NCI-H187 treated with DMSO at 0.1 percent for 48 hours (cell line): ENCODE measurements at regions not wholly inside any gene's neighbourhood (a gene's known extent, or its start where the extent isn't known, plus 50 kb on each side); places are given as distances from the start of the nearest gene placed in this dataset.
"Not testable (repeated sequence)": the region's sequence is repeated elsewhere in the genome, so short reads cannot be mapped to it uniquely, and the experiment has no call there.

Source experiments
- DNase-seq: peaks from one replicate; lab custom pipeline; 2025; lab: John Stamatoyannopoulos, UW

GRCh38 chr5:125863579-125863978 is 559.6 kb upstream of the GRAMD2B start:
- DNase-seq = no peak

DNA sequence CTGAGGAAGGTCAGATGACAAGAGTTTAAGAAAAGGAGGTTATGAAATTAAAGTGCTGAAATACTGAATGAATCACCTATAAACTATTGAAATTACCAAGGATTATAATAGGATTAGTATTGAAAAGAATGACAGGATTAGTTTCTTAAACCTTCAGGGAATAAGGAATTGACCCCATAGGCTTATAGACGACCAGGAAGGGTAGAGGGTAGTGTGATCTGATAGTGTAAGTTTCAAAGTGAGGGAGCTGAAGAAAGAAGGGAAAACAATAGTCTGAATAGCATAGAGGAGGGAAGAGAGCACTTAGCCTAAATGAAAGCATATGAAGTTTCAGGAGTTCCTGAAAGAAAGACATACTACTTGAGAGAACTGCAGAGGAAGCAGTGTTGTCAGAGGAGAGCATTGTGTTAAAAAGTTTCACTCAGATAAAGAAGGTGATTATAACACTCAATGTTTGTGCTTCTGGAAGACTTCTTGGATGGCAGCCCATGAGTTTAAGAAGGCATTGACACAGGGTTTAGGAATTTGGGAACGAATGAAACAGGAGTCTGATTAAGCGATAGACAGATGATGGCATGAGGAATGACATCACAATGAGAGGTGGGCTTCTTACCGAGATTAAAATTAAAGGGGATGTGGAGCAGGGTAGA is 557.9 kb upstream of the GRAMD2B start:
- no peak for DNase-seq

DNA sequence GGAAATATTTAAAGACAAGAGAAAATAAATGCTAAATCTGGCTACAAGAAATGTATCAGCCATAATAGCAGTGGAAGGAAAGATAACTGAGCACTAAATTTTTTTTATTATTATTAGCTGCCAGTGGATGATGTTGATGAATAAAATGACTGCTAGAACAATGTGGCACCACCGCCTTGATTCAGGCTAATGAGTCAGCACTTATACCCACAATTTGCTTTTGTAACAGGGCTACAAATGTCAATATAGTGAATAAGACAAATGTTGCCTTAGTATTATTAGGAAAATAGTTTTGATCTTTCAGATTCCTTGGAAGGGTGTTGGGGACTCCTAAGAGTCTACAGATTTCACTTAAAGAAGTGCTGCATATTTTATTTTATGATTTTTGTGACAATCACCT is 555.2 kb upstream of the GRAMD2B start:
- no peak for DNase-seq

DNA sequence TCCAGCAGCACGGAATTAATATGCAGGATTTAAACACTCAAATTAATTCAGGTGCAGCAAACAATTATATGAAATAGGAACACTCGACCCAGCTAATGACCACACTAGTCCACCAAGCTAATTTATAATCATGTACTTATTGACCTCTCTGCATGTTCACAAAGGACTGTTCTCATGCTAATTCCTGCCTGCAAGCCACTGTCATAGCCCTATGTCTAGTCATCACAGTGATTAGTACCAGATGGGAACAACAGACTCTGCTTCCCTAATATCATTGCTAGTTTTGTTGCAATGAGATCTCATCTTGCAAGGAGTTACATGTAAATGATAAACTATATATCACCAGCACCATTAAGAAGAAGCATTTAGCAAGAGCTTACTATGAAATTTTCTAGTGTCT is 553.0 kb upstream of the GRAMD2B start:
- no peak for DNase-seq

- no peak for DNase-seq
Observed at GRCh38 chr5:125874057-125874456, 549.2 kb upstream of the GRAMD2B start.

DNA sequence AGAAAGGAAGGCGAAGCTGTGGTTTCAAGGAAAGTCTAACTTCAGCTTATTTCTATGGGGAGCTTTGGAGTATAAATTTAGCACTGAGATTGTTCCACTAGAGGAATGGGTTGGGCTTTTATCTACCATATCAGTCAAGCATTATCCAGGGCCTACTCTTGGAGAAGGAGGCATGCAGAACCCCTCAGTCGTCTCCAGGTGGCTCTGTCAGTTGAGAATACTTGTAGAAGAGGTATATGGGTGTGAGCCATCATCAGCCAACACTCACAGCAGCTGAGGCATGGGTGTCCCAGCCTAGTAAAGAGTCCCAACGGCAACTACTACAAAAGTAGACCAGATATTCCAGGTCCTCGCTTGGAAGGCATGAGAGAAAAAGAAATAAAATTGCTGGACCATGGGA is 548.5 kb upstream of the GRAMD2B start:
- DNase-seq = no peak

- DNase-seq = no peak
Observed at GRCh38 chr5:125877248-125877647, 546.0 kb upstream of the GRAMD2B start.

DNA sequence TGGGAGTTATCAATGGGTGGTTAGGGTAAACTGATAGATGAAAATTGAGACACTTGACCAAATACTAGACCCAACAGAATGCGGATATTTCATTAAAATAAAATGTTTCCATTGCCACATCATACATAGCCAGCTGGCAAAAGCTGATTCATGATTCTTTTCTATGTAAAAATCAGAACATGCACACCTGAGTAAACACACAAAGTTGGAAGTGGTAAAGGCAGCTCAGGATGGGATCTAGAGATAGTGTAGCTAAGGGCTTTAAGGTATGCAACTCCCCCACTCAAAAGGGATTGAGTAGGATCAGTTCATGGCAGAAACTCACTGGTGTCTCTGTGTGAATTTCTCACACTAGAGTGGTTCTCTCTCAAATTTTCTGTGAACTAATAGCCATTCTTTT is 541.1 kb upstream of the GRAMD2B start:
- DNase-seq = no peak

GRCh38 chr5:125883223-125883622 is 540.0 kb upstream of the GRAMD2B start:
- DNase-seq = no peak

GRCh38 chr5:125888358-125888757 is 534.9 kb upstream of the GRAMD2B start:
- DNase-seq = no peak

DNA sequence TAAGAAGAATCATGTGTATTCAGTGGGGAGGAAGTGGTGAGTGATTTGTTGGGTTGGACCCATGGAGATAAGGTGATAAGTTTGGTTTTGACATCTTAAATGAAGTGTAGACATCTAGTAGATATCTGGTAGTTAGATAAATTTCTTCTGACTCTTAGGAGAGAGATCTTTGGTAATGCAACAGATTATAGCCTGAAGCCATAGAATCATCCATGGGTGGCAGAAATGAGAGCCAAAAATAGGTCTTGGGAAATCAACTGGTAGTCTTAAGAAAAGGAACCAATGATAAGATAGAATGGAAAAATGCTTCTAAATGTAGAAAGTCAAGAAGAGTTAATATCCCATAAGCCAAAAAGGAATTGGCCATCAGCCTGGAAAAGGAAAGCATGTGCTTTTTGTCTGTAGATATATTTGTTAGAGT is 532.7 kb upstream of the GRAMD2B start:
- DNase-seq = no peak

DNA sequence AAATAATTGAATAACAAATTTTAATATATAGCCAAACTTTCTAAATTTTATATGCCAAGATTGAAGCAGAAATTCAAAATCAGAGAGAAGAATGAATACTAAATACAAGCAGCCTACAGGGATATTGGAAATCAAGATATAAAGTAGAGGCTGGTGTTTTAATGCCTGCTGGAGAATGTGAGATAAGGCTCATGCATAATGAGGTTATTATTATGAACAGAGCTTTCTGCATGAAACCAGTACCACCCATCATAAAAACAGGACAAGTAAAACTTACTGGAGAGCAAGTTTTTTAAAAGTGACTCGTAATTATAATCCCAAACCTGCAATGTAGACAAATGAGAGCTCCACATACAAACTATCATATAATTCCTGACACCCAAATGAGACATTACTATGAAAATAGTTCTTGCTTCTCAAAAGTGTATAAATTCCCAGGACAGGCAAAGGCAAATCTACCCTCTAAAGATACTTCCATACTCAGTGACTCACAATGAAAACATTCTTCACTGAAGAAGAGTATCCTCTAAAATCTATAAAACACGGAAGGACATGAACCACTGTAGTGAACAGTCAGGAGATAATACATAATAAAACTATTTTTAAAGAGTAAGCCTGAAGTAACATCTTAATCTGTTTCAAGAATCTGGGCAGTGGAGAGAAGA is 532.0 kb upstream of the GRAMD2B start:
- no peak for DNase-seq

DNA sequence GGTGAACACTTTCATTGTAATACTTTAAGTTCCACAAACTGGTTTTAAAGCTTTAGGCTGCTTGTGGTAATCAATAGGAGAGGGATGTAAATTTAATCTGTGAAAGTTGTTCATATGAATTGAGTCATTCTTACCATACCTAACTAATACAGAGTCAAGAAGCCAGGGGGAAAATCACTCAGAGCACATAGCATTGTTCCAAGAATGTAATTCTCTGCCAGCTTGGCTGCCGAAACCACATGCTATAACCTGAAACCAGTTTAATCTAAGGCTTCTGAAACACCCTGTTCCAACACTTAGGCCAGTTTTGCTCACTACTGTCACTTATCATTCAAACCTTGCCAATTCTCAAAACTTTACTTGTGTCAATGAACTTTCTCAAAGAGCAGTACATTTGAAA is 528.8 kb upstream of the GRAMD2B start:
- DNase-seq = no peak

GRCh38 chr5:125896368-125896767 is 526.8 kb upstream of the GRAMD2B start:
- DNase-seq = no peak

DNA sequence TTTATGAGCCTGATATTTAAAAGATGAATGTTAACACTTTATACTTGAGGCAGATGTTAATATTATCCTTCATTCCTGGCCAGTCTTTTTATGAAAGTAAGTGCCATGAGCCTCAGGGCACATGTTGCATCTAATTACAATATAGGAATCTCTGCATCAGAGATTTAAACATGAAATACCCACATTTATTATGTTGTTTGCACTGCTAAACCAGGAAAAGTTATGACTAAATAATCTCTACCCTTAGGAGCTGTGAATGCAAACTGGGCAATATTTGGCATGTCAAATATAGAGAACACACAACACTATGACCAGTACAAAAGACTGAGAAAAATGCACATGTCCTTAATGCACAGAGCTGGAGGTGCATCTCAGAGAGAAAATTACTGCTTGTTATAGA is 526.1 kb upstream of the GRAMD2B start:
- DNase-seq = no peak

GRCh38 chr5:125898851-125899405 is 524.3 kb upstream of the GRAMD2B start:
- DNase-seq = no peak

GRCh38 chr5:125912028-125912427 is 511.2 kb upstream of the GRAMD2B start:
- DNase-seq = no peak

GRCh38 chr5:125913200-125913599 is 510.0 kb upstream of the GRAMD2B start:
- DNase-seq = no peak

DNA sequence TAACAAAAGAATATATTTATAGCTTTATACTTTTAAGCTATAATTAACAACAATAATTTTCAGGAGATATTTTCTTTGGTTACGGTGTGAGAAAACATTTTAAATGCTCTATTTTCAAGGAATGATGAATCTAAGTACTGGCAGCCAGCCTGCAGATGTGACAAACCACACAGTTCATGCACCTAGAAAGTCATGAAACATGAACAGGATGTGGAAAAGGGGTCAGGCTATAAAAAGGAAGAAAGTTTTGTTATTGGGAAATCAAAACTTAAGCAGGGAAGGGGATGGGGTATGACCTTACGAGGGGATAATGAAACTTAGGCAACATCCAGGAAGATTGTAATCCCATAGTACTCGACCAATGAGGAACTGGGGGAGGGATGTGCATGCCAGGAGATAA is 508.7 kb upstream of the GRAMD2B start:
- no peak for DNase-seq

DNA sequence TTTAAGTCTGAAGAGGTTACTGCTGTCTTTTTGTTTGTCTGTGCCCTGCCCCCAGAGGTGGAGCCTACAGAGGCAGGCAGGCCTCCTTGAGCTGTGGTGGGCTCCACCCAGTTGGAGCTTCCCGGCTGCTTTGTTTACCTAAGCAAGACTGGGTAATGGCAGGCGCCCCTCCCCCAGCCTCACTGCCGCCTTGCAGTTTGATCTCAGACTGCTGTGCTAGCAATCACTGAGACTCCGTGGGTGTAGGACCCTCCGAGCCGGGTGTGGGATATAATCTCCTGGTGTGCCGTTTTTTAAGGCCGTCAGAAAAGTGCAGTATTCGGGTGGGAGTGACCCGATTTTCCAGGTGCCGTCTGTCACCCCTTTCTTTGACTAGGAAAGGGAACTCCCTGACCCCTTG is 499.3 kb upstream of the GRAMD2B start:
- not testable (repeated sequence) for DNase-seq

GRCh38 chr5:125926172-125926571 is 497.0 kb upstream of the GRAMD2B start:
- no peak for DNase-seq

DNA sequence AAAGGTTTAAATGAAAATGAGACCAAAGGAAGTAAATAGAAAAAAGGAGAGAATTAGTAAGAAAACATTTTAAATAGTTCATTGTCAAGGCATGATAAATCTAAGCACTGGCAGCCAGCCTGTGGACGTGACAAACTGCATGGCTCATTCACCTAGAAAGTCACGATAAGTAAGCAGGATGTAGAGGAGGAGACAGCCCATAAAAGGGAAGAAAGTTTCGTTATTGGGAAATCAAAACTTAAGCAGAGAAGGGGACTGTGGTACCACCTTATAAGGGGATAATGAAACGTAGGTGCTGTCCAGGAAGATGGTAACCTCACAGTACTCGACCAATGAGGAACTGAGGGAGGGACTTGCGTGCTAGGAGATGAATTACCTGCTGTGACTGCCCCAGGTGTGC is 494.5 kb upstream of the GRAMD2B start:
- DNase-seq = no peak

- DNase-seq = no peak
Observed at GRCh38 chr5:125950012-125950615, 473.1 kb upstream of the GRAMD2B start.
